ENCODE measurements at regions not wholly inside any gene's neighbourhood (a gene's known extent, or its start where the extent isn't known, plus 50 kb on each side); places are given as distances from the start of the nearest gene placed in this dataset.

GRCh38 chr4:154088741-154089140, 299.9 kb upstream of the SFRP2 start:
- TF ChIP-seq, protein P1, sequence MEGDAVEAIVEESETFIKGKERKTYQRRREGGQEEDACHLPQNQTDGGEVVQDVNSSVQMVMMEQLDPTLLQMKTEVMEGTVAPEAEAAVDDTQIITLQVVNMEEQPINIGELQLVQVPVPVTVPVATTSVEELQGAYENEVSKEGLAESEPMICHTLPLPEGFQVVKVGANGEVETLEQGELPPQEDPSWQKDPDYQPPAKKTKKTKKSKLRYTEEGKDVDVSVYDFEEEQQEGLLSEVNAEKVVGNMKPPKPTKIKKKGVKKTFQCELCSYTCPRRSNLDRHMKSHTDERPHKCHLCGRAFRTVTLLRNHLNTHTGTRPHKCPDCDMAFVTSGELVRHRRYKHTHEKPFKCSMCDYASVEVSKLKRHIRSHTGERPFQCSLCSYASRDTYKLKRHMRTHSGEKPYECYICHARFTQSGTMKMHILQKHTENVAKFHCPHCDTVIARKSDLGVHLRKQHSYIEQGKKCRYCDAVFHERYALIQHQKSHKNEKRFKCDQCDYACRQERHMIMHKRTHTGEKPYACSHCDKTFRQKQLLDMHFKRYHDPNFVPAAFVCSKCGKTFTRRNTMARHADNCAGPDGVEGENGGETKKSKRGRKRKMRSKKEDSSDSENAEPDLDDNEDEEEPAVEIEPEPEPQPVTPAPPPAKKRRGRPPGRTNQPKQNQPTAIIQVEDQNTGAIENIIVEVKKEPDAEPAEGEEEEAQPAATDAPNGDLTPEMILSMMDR (IDR thresholded peaks at IDR 0.05) = no peak
- TF ChIP-seq EZH2 (IDR thresholded peaks at IDR 0.05; ENCODE audit: borderline replicate concordance, insufficient read depth, low read depth, low read length, poor library complexity, severe bottlenecking) = no peak
